ENCODE measurements at regions not wholly inside any gene's neighbourhood (a gene's known extent, or its start where the extent isn't known, plus 50 kb on each side); places are given as distances from the start of the nearest gene placed in this dataset.
A peak's percentile ranks its signal among the peaks of the same experiment; 100 is the strongest.
"Not testable (repeated sequence)": the region's sequence is repeated elsewhere in the genome, so short reads cannot be mapped to it uniquely, and the experiment has no call there.

- DNase-seq (ENCODE audit: low read depth), result no peak
These were observed 185.0 kb downstream of the UXS1 start for GRCh38 chr2:106009096-106009495.

- no peak for DNase-seq (ENCODE audit: low read depth)
These were observed 189.2 kb downstream of the UXS1 start for GRCh38 chr2:106004851-106005250.

GRCh38 chr2:105999211-105999989 is 194.7 kb downstream of the UXS1 start:
- DNase-seq (ENCODE audit: low read depth), result no peak

GRCh38 chr2:105997711-105998110 is 196.4 kb downstream of the UXS1 start:
- DNase-seq (ENCODE audit: low read depth), result no peak

GRCh38 chr2:105990624-105991023 is 203.5 kb downstream of the UXS1 start:
- DNase-seq (ENCODE audit: low read depth), result no peak

GRCh38 chr2:105989803-105990202 is 204.3 kb downstream of the UXS1 start:
- not testable (repeated sequence) for DNase-seq (ENCODE audit: low read depth)

GRCh38 chr2:105989070-105989469 is 205.0 kb downstream of the UXS1 start:
- no peak for DNase-seq (ENCODE audit: low read depth)

- no peak for DNase-seq (ENCODE audit: low read depth)
These were observed 216.3 kb downstream of the UXS1 start for GRCh38 chr2:105977807-105978206.

GRCh38 chr2:105977212-105977611 is 216.9 kb downstream of the UXS1 start:
- peak; percentile 4 for DNase-seq (ENCODE audit: low read depth)

GRCh38 chr2:105974812-105975211 is 219.3 kb downstream of the UXS1 start:
- no peak for DNase-seq (ENCODE audit: low read depth)

GRCh38 chr2:105972927-105973326 is 221.2 kb downstream of the UXS1 start:
- DNase-seq (ENCODE audit: low read depth), result no peak

- DNase-seq (ENCODE audit: low read depth), result no peak
These were observed 221.9 kb downstream of the UXS1 start for GRCh38 chr2:105972246-105972645.

GRCh38 chr2:105969552-105969951 is 224.5 kb downstream of the UXS1 start:
- no peak for DNase-seq (ENCODE audit: low read depth)

- no peak for DNase-seq (ENCODE audit: low read depth)
These were observed 217.5 kb downstream of the NCK2 start for GRCh38 chr2:105962221-105962620.

GRCh38 chr2:105961599-105962146 is 217.0 kb downstream of the NCK2 start:
- no peak for DNase-seq (ENCODE audit: low read depth)

- DNase-seq (ENCODE audit: low read depth), result no peak
These were observed 214.6 kb downstream of the NCK2 start for GRCh38 chr2:105959357-105959756.

- DNase-seq (ENCODE audit: low read depth), result no peak
These were observed 210.2 kb downstream of the NCK2 start for GRCh38 chr2:105954891-105955290.

GRCh38 chr2:105953942-105954341 is 209.2 kb downstream of the NCK2 start:
- no peak for DNase-seq (ENCODE audit: low read depth)

GRCh38 chr2:105952131-105952530 is 207.4 kb downstream of the NCK2 start:
- no peak for DNase-seq (ENCODE audit: low read depth)

GRCh38 chr2:105951384-105951694 is 206.6 kb downstream of the NCK2 start:
- DNase-seq (ENCODE audit: low read depth), result no peak

GRCh38 chr2:105950521-105951383 is 206.0 kb downstream of the NCK2 start:
- DNase-seq (ENCODE audit: low read depth), result no peak

- DNase-seq (ENCODE audit: low read depth), result no peak
These were observed 199.3 kb downstream of the NCK2 start for GRCh38 chr2:105943977-105944376.

All from fibroblast of the conjunctiva (primary cell).